K562 (cell line): ENCODE measurements at regions not wholly inside any gene's neighbourhood (a gene's known extent, or its start where the extent isn't known, plus 50 kb on each side); places are given as distances from the start of the nearest gene placed in this dataset.

Experiments
- ATAC-seq: fragments of 200-7000 bp; cut with Tn5 transposase; 3 replicates; pipeline ENCODE4 v1.9.1; 2020; ENCODE audit warnings: moderate library complexity
- BruUV-seq: library from RNA; stranded (reverse); fragments of 400-500 nt; replicated peaks from 2 replicates; lab custom pipeline; 2021; lab: Mats Ljungman, UMichigan
- CTCF ChIA-PET: fragments of 300-600 bp; formaldehyde crosslinking; extraction: SDS; loops from one replicate; lab custom pipeline; 2021; ENCODE audit warnings: low intra/inter-chr PET ratio; lab: Yijun Ruan, JAX
- POLR2A ChIA-PET: fragments of 300-600, 350-650 bp; sonication (Branson Sonifier 250); formaldehyde crosslinking; extraction: SDS; loops from one replicate; lab custom pipeline; 2021; ENCODE audit warnings: antibody characterized with exemption, inconsistent platforms; lab: Yijun Ruan, JAX
- DNase-seq, 4 experiments: peaks; one replicate each; pipeline versions ENCODE4 v3.0.0 to v3.0.0-alpha.2; 2011 to 2018; ENCODE audit warnings: low spot score in 3 of 4, mixed read lengths in 3 of 4; ENCODE audit errors: extremely low read depth in 1 of 4
- FAIRE-seq: peaks from 2 replicates; lab custom pipeline; 2011; peaks lifted over from hg19 to GRCh38; lab: Jason Lieb, UNC
- H2AFZ ChIP-seq: 2 replicates; pipeline ENCODE4 v1.6.0; 2011; ENCODE audit warnings: low read depth, low read length, control low read depth, inconsistent platforms
- H3K27ac ChIP-seq: fragments of 200-600 bp; 3 replicates; pipeline ENCODE4 v1.8.0; 2011; ENCODE audit warnings: low read depth, mild to moderate bottlenecking, control low read depth, inconsistent platforms, low read length, moderate library complexity, mixed read lengths; ENCODE audit errors: extremely low read depth
- H3K27me3 ChIP-seq, 2 experiments: fragments of 300-600 bp in 1 of 2; 2 replicates in 1 of 2; 3 replicates in 1 of 2; pipeline versions ENCODE4 v1.6.0 to v1.8.0; 2011; ENCODE audit warnings: inconsistent platforms in 2 of 2, low read length in 2 of 2, mild to moderate bottlenecking in 1 of 2, mixed read lengths in 1 of 2, moderate library complexity in 1 of 2; ENCODE audit not compliant: control insufficient read depth in 2 of 2, insufficient read depth in 2 of 2
- H3K36me3 ChIP-seq: fragments of 300-600 bp; 3 replicates; pipeline ENCODE4 v1.8.0; 2011; ENCODE audit warnings: mild to moderate bottlenecking, low read length, inconsistent platforms; ENCODE audit not compliant: control insufficient read depth, insufficient read depth
- H3K4me1 ChIP-seq, 2 experiments: fragments of 200-600 bp in 1 of 2; replicated peaks in 1 of 2; 2 replicates in 1 of 2; 3 replicates in 1 of 2; pipeline versions ENCODE4 v1.5.1 to v1.8.0; 2011; ENCODE audit warnings: inconsistent platforms in 2 of 2, low read length in 2 of 2, mild to moderate bottlenecking in 1 of 2, mixed read lengths in 1 of 2, moderate library complexity in 1 of 2; ENCODE audit not compliant: control insufficient read depth in 2 of 2, insufficient read depth in 2 of 2
- H3K4me2 ChIP-seq: 2 replicates; pipeline ENCODE4 v1.6.1; 2011; ENCODE audit warnings: low read length, control low read depth, inconsistent platforms, mixed read lengths; ENCODE audit not compliant: insufficient read depth
- H3K4me3 ChIP-seq: fragments of 200-600 bp; sonication (generic), shearing (Covaris generic); 2 replicates; pipeline ENCODE4 v1.5.1; 2016; ENCODE audit warnings: control low read depth, inconsistent platforms
- H3K79me2 ChIP-seq: fragments of 200-600 bp; 3 replicates; pipeline ENCODE4 v1.8.0; 2011; ENCODE audit warnings: low read length, inconsistent platforms; ENCODE audit not compliant: control insufficient read depth, insufficient read depth
- H3K9ac ChIP-seq, 2 experiments: 2 replicates each; pipeline versions ENCODE4 v1.6.0 to v1.6.1; 2011; ENCODE audit warnings: low read depth in 2 of 2, low read length in 2 of 2, control low read depth in 1 of 2, inconsistent platforms in 1 of 2, mild to moderate bottlenecking in 1 of 2, mixed read lengths in 1 of 2; ENCODE audit not compliant: insufficient read depth in 1 of 2
- H3K9me1 ChIP-seq: one replicate; pipeline ENCODE4 v1.6.0; 2011; ENCODE audit warnings: inconsistent platforms, mild to moderate bottlenecking, low read length, moderate library complexity; ENCODE audit not compliant: control insufficient read depth, insufficient read depth
- H3K9me3 ChIP-seq: replicated peaks from 2 replicates; pipeline ENCODE4 v1.5.1; 2011; ENCODE audit warnings: low read depth, low read length, inconsistent platforms; ENCODE audit not compliant: control insufficient read depth, insufficient read depth
- H4K20me1 ChIP-seq: replicated peaks from 2 replicates; pipeline ENCODE4 v1.6.1; 2011; ENCODE audit warnings: low read length, inconsistent platforms, mixed read lengths; ENCODE audit not compliant: control insufficient read depth, insufficient read depth
- DDX20 ChIP-seq: fragments of 450-650 bp; IDR thresholded peaks from 2 replicates; pipeline ENCODE4 v1.6.1; 2016; ENCODE audit warnings: missing genetic modification characterization, low read depth, mild to moderate bottlenecking, missing compliant biosample characterization, moderate library complexity
- KDM4B ChIP-seq, 2 experiments: fragments of 450-650 bp in 1 of 2; sonication (generic) in 1 of 2; IDR thresholded peaks; 2 replicates each; pipeline ENCODE4 v1.6.1; 2016 to 2017; ENCODE audit warnings: borderline replicate concordance in 2 of 2, antibody characterized with exemption in 1 of 2, low read depth in 1 of 2, mild to moderate bottlenecking in 1 of 2
- POLR2AphosphoS5 ChIP-seq: IDR thresholded peaks from 2 replicates; pipeline ENCODE4 v1.6.1; 2011; ENCODE audit warnings: mild to moderate bottlenecking, low read depth, low read length, moderate library complexity; ENCODE audit not compliant: control insufficient read depth, insufficient read depth
- SMAD4 ChIP-seq: fragments of 250-450 bp; sonication (Bioruptor Pico); conservative IDR thresholded peaks from 2 replicates; pipeline ENCODE4 v1.8.0; 2021; ENCODE audit warnings: inconsistent platforms, mild to moderate bottlenecking, moderate library complexity
- SMC3 ChIP-seq: conservative IDR thresholded peaks from 2 replicates; pipeline ENCODE4 v1.6.1; 2011; ENCODE audit warnings: low read depth, low read length, improper control_type of control experiment; ENCODE audit not compliant: insufficient read depth
- SRF ChIP-seq, 2 experiments: fragments of 250-450, 450-650 bp in 1 of 2; sonication (Bioruptor Pico) in 1 of 2; sonication (generic) in 1 of 2; formaldehyde crosslinking; IDR thresholded peaks; 2 replicates each; pipeline versions ENCODE4 v1.5.0 to v1.5.1; 2020 to 2022; ENCODE audit warnings: mild to moderate bottlenecking in 1 of 2, missing genetic modification reagents in 1 of 2
- STAT5B ChIP-seq: fragments of 250-450 bp; sonication (Bioruptor Pico); IDR thresholded peaks from 2 replicates; pipeline ENCODE4 v1.8.0; 2021; ENCODE audit warnings: mild to moderate bottlenecking, inconsistent platforms
- TBP ChIP-seq: optimal IDR thresholded peaks from 2 replicates; pipeline ENCODE3; 2011; ENCODE audit warnings: low read depth, low read length, improper control_type of control experiment
- U2AF2 ChIP-seq: fragments of 200-400 bp; formaldehyde crosslinking; optimal IDR thresholded peaks from 2 replicates; pipeline ENCODE3; 2017; ENCODE audit warnings: low read depth, mild to moderate bottlenecking, low read length
- XRCC4 ChIP-seq: IDR thresholded peaks from one replicate; pipeline ENCODE4 v1.6.1; 2011; ENCODE audit not compliant: insufficient read depth, insufficient read length; ENCODE audit errors: extremely low read depth
- ZNF165 ChIP-seq: fragments of 250-450 bp; sonication (Bioruptor Pico); IDR thresholded peaks from 2 replicates; pipeline ENCODE4 v1.4.0; 2020; ENCODE audit warnings: borderline replicate concordance
- ZNF263 ChIP-seq: sonication (generic); formaldehyde crosslinking; IDR thresholded peaks from 2 replicates; pipeline ENCODE4 v1.8.0; 2022; ENCODE audit warnings: mild to moderate bottlenecking, missing genetic modification reagents, borderline replicate concordance
- ZNF324 ChIP-seq: fragments of 250-450 bp; sonication (Bioruptor Pico); IDR thresholded peaks from 2 replicates; pipeline ENCODE4 v1.4.0; 2020; ENCODE audit warnings: mild to moderate bottlenecking
- ZNF57 ChIP-seq: fragments of 450-650 bp; formaldehyde crosslinking; IDR thresholded peaks from 2 replicates; pipeline ENCODE4 v1.4.0; 2020; ENCODE audit warnings: mild to moderate bottlenecking, moderate library complexity
- ZNF76 ChIP-seq: fragments of 250-450 bp; sonication (Bioruptor Pico); IDR thresholded peaks from 2 replicates; pipeline ENCODE4 v1.4.0; 2020; ENCODE audit warnings: mild to moderate bottlenecking, moderate library complexity, borderline replicate concordance
- ZNF766 ChIP-seq: fragments of 200-800 bp; sonication (Bioruptor generic); conservative IDR thresholded peaks from 2 replicates; pipeline ENCODE4 v1.6.1; 2016; ENCODE audit warnings: missing genetic modification characterization, missing compliant biosample characterization
- WGBS: fragments of 100-300 bp; shearing (Covaris generic); methylation state at CpG from one replicate; pipeline ENCODE4 v1.1.6; 2016; ENCODE audit warnings: low coverage, mixed read lengths; ENCODE audit not compliant: insufficient coverage; ENCODE audit errors: missing lambda C conversion rate; 5-methylcytosine and 5-hydroxymethylcytosine counted together
- in situ Hi-C: fragments of 300-500 bp; cut with MboI; formaldehyde crosslinking; loops from 4 replicates; pipeline ENCODE4 v1.15.0; 2018; ENCODE audit warnings: inconsistent platforms, mixed read lengths
- intact Hi-C: fragments of 100-400 bp; cut with micrococcal nuclease; formaldehyde crosslinking; loops from 2 replicates; pipeline ENCODE4 v1.14.2; 2022
- TF ChIP-seq, protein P1 (sequence below), 2 experiments: IDR thresholded peaks in 1 of 2; conservative IDR thresholded peaks in 1 of 2; 2 replicates each; pipeline ENCODE4 v1.6.1; 2016; ENCODE audit warnings: low read depth in 2 of 2, mild to moderate bottlenecking in 1 of 2, missing compliant biosample characterization in 1 of 2, missing genetic modification characterization in 1 of 2, moderate library complexity in 1 of 2
- TF ChIP-seq, protein P2 (sequence below): fragments of 450-650 bp; IDR thresholded peaks from 2 replicates; pipeline ENCODE4 v1.6.1; 2016; ENCODE audit warnings: borderline replicate concordance

DNA sequence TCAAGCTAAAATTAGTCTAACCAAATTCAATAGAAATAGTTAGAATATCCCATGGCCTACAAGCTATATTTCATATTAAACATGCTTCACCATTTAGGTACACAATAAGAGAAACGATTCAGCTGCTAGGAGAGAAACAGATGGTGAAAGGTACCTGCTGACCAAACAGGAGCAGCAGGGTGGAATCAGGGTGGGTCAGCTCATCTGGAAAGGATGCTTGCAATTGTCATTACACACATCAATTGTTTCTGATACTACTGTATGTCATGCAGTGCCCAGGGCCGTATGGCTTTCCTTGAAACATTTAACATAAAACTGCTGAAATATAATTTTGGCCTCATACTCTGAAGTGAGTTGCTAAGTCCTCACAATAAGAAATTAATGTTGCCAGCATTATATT, 776.0 kb downstream of the DACH1 start (continued):
- TF ChIP-seq ZNF57 (CRISPR knock-in tag): no peak

DNA sequence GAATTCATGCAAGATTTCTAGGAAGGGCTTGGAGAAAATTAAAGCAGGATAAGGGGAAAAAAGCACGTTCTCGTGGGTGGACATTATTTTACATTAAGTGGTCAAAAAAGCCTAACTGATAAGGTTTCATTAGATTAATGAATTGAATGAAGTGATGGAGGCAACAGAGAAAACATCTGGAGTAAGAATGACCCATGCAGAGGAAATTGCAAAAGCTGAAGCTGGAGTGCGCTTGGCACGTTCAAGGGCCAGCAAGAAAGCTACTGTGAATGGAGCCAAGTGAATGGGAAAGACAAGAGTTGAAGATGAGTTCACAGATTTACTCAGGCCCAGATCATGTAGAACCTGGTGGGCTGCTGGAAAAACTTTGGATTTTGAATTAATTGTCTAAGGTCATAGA, 777.9 kb downstream of the DACH1 start:
- no TSS peak for BruUV-seq
- Histone ChIP-seq H3K9me3 (no peaks in the 10 kb centered on the region), H3K9me1 (no peaks in the 10 kb centered on the region), H3K4me1 (no peaks in the 10 kb centered on the region), H3K9ac (no peak overlapping the region), H3K27ac (no peak overlapping the region), H3K79me2 (no peaks in the 10 kb centered on the region), H3K27me3 (no peaks in the 10 kb centered on the region), H3K4me3 (no peak overlapping the region), H3K36me3 (no peaks in the 10 kb centered on the region), H4K20me1 (no peaks in the 10 kb centered on the region), H2AFZ (no peak overlapping the region), H3K4me2 (no peak overlapping the region)
- no peak for FAIRE-seq
- intact Hi-C loops: no loop called here
- ATAC-seq: no peak
- ChIA-PET POLR2A (no interaction called here), CTCF (no interaction called here)
- in situ Hi-C loops: no loop called here
- 0% methylated on average over 4 of the region's 4 CpGs for WGBS
- DNase-seq: no peak
- TF ChIP-seq SMAD4 (CRISPR knock-in tag) (no peak), U2AF2 (no peak), XRCC4 (no peak), ZNF766 (no peak), ZNF57 (CRISPR knock-in tag) (no peak), TBP (no peak), ZNF165 (CRISPR knock-in tag) (no peak), POLR2AphosphoS5 (no peak), SRF (CRISPR knock-in tag; IDR thresholded peaks at IDR 0.05) (no peak), ZNF76 (CRISPR knock-in tag) (no peak), KDM4B (IDR thresholded peaks at IDR 0.05; ENCODE audit: borderline replicate concordance in 2 of 2, low read depth in 1 of 2) (no peak), ZNF324 (CRISPR knock-in tag) (no peak), ZNF263 (CRISPR knock-in tag) (no peak), DDX20 (tag) (no peak), SMC3 (no peak), STAT5B (no peak)
- TF ChIP-seq, protein P1, sequence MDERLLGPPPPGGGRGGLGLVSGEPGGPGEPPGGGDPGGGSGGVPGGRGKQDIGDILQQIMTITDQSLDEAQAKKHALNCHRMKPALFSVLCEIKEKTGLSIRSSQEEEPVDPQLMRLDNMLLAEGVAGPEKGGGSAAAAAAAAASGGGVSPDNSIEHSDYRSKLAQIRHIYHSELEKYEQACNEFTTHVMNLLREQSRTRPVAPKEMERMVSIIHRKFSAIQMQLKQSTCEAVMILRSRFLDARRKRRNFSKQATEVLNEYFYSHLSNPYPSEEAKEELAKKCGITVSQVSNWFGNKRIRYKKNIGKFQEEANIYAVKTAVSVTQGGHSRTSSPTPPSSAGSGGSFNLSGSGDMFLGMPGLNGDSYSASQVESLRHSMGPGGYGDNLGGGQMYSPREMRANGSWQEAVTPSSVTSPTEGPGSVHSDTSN (CRISPR knock-in tag; IDR thresholded peaks at IDR 0.05; ENCODE audit: low read depth): no peak
- TF ChIP-seq, protein P1 (tag; conservative IDR thresholded peaks at IDR 0.05; ENCODE audit: low read depth): no peak
- TF ChIP-seq, protein P2, sequence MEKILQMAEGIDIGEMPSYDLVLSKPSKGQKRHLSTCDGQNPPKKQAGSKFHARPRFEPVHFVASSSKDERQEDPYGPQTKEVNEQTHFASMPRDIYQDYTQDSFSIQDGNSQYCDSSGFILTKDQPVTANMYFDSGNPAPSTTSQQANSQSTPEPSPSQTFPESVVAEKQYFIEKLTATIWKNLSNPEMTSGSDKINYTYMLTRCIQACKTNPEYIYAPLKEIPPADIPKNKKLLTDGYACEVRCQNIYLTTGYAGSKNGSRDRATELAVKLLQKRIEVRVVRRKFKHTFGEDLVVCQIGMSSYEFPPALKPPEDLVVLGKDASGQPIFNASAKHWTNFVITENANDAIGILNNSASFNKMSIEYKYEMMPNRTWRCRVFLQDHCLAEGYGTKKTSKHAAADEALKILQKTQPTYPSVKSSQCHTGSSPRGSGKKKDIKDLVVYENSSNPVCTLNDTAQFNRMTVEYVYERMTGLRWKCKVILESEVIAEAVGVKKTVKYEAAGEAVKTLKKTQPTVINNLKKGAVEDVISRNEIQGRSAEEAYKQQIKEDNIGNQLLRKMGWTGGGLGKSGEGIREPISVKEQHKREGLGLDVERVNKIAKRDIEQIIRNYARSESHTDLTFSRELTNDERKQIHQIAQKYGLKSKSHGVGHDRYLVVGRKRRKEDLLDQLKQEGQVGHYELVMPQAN: no peak
